ENCODE measurements at regions not wholly inside any gene's neighbourhood (a gene's known extent, or its start where the extent isn't known, plus 50 kb on each side); places are given as distances from the start of the nearest gene placed in this dataset.

DNA sequence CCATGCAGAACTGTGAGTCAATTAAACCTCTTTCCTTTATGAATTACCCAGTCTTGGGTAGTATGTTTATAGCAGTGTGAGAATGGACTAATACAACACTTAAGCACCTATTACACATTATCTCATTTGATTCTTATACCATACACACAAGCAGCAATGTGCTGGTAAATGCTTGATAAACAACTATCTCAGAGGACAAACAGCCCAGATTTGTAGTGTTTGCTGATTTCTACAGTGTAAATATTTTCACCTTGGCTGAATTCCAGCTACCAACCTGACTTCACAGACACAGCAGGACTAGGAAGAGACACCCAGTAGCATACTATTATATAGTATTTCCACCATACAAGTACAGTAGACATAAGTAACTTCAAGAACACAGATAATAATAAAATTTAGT is 406.5 kb upstream of the CNKSR2 start:
- DNase-seq (ENCODE audit: low spot score), result no peak
- TF ChIP-seq, protein P1, sequence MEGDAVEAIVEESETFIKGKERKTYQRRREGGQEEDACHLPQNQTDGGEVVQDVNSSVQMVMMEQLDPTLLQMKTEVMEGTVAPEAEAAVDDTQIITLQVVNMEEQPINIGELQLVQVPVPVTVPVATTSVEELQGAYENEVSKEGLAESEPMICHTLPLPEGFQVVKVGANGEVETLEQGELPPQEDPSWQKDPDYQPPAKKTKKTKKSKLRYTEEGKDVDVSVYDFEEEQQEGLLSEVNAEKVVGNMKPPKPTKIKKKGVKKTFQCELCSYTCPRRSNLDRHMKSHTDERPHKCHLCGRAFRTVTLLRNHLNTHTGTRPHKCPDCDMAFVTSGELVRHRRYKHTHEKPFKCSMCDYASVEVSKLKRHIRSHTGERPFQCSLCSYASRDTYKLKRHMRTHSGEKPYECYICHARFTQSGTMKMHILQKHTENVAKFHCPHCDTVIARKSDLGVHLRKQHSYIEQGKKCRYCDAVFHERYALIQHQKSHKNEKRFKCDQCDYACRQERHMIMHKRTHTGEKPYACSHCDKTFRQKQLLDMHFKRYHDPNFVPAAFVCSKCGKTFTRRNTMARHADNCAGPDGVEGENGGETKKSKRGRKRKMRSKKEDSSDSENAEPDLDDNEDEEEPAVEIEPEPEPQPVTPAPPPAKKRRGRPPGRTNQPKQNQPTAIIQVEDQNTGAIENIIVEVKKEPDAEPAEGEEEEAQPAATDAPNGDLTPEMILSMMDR (IDR thresholded peaks at IDR 0.05; ENCODE audit: borderline replicate concordance, control extremely low read depth, extremely low read depth, insufficient read depth, missing control alignments), result no peak
- in situ Hi-C loops (cut with MboI; ENCODE audit: low sequenced_read_pairs, unreplicated experiment), result no loop called here

DNA sequence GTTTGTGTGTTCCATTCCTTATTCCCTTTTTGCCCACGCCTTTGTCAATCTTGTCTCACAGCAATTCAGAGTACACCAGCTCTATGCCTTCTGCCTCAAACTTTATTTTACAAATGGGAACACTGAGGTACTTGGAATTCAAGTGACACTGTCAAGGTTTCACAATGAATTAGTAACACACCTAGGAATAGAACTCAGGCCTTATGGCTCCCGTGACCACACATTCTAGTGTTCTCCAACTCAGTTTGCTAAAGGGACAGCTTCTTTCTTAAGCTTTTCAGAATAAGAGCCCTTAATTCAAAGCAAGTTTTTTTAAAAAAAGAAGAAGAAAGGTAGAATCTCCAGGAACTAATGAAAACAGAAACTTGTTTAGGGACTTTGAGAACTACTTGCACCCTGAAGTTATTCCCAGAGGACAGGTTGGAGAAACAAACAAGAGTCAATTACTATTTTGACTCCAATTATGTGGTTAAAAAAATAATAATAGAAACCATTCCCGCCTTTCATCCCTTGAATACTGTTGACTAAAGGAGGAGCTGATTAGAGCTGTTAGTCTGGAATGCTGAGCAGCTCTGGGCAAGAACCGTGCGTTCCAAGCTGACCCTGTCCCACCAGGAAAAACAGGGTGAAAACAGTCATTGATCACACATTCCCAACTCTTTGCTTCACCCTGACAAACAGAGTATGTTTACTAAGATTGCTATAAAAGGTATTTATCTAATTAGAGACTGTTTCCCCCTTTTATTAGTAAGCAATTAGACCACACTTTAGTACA is 408.8 kb upstream of the CNKSR2 start:
- in situ Hi-C loops (cut with MboI; ENCODE audit: low sequenced_read_pairs, unreplicated experiment), result no loop called here
- no peak for DNase-seq (ENCODE audit: low spot score)
- TF ChIP-seq, protein P1 (IDR thresholded peaks at IDR 0.05; ENCODE audit: borderline replicate concordance, control extremely low read depth, extremely low read depth, insufficient read depth, missing control alignments), result no peak

DNA sequence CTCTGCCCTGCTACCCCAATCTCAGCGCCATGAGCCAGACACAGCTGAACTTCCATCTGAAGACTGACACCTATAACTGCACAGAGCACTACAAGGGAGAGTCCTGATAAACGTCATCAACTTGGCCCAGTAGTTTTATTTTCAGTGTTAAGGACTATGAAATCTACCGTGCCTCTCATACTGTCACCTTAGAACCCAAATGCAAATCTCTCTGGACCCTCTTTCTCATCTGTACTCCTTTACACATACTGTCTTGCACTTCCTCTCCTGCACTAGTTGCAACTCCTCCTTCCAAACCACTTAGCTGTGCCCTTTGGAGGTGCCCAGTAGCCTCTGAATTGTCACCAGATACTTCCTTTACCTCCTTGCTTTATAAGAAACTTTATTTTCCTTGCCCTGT is 420.2 kb upstream of the CNKSR2 start:
- TF ChIP-seq, protein P1 (IDR thresholded peaks at IDR 0.05; ENCODE audit: borderline replicate concordance, control extremely low read depth, extremely low read depth, insufficient read depth, missing control alignments), result no peak
- in situ Hi-C loops (cut with MboI; ENCODE audit: low sequenced_read_pairs, unreplicated experiment), result no loop called here
- DNase-seq (ENCODE audit: low spot score), result no peak

DNA sequence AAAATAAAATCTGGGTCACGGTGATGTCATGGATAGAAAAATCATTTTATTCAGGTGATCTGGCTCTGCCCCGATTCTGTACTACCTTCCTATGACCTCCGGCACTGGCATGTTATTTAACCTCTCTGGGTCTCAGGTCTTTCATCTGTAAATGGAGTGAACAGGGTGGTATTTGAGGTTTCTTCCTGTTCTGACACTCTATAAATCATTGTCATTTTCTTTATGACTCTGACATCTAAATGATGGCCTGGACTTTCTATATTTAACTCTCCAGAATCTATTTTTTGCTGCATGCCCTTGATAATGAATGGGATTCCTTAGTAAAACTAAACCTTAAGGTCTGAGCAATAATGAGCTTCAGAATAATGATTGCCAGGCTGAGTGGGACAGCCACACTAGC is 422.0 kb upstream of the CNKSR2 start:
- TF ChIP-seq, protein P1 (IDR thresholded peaks at IDR 0.05; ENCODE audit: borderline replicate concordance, control extremely low read depth, extremely low read depth, insufficient read depth, missing control alignments), result no peak
- in situ Hi-C loops (cut with MboI; ENCODE audit: low sequenced_read_pairs, unreplicated experiment), result no loop called here
- no peak for DNase-seq (ENCODE audit: low spot score)

DNA sequence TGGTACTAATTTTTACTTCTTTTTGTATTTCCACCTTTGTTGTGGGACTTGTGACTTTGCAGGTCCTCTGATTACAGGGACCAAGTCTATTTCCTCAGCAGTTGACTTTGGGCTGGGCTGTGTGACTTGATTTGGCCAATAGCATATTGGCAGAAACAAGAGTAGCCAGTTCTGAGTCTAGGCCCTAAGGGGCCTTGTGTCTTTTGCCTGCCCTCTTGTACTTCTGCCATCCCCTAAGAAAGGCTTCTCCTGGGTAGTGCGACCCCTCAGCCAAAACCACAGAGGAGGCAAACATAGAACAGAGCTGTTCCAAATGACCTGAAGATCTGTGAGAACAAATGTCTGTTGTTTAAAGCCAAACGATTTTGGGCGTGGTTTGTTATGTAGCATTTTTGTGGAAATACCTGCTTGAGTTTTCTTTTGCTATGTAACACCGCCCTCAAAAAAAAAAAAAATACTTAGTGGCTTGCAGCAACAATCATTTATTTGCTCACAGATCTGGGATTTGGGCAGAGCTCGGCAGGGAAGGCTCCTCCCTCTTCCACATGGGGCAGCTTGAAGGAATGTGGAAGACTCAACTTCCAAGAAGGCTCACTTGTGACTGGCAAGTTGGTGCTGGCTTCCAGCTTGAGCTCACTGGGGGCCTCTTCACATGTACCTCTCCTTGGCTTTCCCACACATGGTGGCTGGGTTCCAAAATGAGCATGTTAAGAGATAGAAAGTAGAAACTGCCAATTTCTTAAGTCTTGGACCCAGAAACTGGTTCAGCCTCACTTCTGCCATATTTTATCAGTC is 423.0 kb upstream of the CNKSR2 start:
- no peak for DNase-seq (ENCODE audit: low spot score)
- in situ Hi-C loops (cut with MboI; ENCODE audit: low sequenced_read_pairs, unreplicated experiment), result no loop called here
- TF ChIP-seq, protein P1 (IDR thresholded peaks at IDR 0.05; ENCODE audit: borderline replicate concordance, control extremely low read depth, extremely low read depth, insufficient read depth, missing control alignments), result no peak

DNA sequence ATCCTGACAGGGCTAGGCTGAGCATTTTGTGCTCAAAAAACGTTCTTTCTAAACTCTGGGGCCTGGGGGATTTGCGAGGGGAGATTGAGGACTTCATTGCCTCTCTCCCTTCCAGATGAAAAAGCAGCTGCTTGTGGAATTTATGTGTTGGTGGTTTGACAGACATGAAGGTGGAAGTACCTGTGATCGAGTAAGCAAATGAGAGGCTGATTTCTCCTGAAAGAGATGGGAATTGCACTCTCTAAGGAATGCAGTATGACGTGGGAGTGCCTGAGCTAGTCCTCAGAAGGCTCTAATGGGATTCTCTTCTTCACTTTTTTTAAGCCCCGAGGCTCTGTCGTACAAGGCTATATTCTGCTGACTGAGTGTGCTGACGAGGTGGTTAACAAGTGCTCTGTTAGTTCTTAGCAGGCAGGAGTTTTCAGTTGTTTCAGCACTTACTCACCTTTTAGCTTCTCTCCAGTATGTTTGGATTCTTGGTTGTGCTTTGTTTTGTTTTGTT is 426.8 kb upstream of the CNKSR2 start:
- in situ Hi-C loops (cut with MboI; ENCODE audit: low sequenced_read_pairs, unreplicated experiment), result no loop called here

More for the DNA sequence above, 426.8 kb upstream of the CNKSR2 start:
- no peak for DNase-seq (ENCODE audit: low spot score)
- TF ChIP-seq, protein P1 (IDR thresholded peaks at IDR 0.05; ENCODE audit: borderline replicate concordance, control extremely low read depth, extremely low read depth, insufficient read depth, missing control alignments), result no peak
